ENCODE measurements at regions not wholly inside any gene's neighbourhood (a gene's known extent, or its start where the extent isn't known, plus 50 kb on each side); places are given as distances from the start of the nearest gene placed in this dataset.

DNA sequence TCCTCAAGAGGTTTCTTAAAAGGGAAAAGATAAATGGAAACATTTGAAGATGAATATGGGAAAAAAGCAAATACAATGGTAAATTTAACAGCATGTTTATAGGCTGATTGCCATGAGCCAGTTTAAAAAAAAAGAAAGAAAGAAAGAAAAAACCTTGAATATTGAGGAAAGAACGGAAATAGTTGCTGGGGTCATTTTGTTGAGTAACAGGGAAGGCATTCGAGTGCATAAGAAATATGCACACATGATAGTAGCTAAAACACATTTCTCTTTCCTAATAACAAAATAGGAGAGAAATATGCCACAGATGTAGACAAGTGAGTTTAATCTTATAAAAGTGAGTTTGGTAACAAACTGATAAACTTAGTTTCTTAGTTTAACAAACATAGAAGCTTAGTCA is 864.6 kb upstream of the ACO1 start:
- TF ChIP-seq ZNF274 (IDR thresholded peaks at IDR 0.05; ENCODE audit: low read depth, low read length) (no peak), YY1 (IDR thresholded peaks at IDR 0.05; ENCODE audit: insufficient read depth, insufficient read length) (no peak)

Data from NT2/D1 (cell line).